ENCODE measurements at regions not wholly inside any gene's neighbourhood (a gene's known extent, or its start where the extent isn't known, plus 50 kb on each side); places are given as distances from the start of the nearest gene placed in this dataset.

DNA sequence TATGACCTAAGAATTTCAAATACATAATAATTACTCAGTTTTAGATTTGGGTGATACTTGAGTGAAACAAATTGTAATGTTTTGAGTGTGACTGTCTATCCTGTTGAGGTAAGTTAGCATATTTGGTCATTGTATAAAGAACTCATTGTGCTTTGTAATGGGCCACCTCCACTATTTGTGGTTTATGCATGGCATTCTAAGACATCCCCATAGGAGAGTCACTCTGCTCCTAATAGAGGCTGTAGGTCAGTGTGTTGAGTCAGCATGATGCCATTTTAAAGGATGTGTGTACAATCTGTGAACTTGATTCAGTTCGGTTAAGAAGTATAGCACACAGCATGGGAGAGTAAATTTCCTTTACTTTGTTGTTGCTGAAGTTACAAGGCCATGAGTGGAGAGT, 1112.4 kb downstream of the JRKL start:
- no peak for FAIRE-seq
- ChIA-PET POLR2A (no interaction called here), CTCF (no interaction called here)
- no peaks in the 10 kb centered on the region for H3K4me1 ChIP-seq
- H3K27ac ChIP-seq: no peak overlapping the region
- H3K9me3 ChIP-seq: no peaks in the 10 kb centered on the region
- DNase-seq (ENCODE audit: low read depth in 1 of 2, low spot score in 1 of 2): no peak
- ATAC-seq: no peak
- no peak overlapping the region for H3K4me3 ChIP-seq
- TF ChIP-seq JUN (IDR thresholded peaks at IDR 0.05) (no peak), HOXB5 (CRISPR knock-in tag; IDR thresholded peaks at IDR 0.05) (no peak), MAZ (IDR thresholded peaks at IDR 0.05; ENCODE audit: borderline replicate concordance, low read depth, low read length) (no peak), RCOR1 (IDR thresholded peaks at IDR 0.05; ENCODE audit: low read depth, low read length) (no peak), NPAS2 (CRISPR knock-in tag; IDR thresholded peaks at IDR 0.05; ENCODE audit: borderline replicate concordance) (no peak), ESRRA (IDR thresholded peaks at IDR 0.05; ENCODE audit: borderline replicate concordance, low read length) (no peak), EHMT2 (IDR thresholded peaks at IDR 0.05; ENCODE audit: low read depth) (no peak), TP53 (CRISPR knock-in tag; IDR thresholded peaks at IDR 0.05) (no peak), PHF8 (IDR thresholded peaks at IDR 0.05; ENCODE audit: borderline replicate concordance, low read depth) (no peak)
- TF ChIP-seq, protein P1, sequence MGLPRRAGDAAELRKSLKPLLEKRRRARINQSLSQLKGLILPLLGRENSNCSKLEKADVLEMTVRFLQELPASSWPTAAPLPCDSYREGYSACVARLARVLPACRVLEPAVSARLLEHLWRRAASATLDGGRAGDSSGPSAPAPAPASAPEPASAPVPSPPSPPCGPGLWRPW (IDR thresholded peaks at IDR 0.05): no peak
- TF ChIP-seq, protein P2, sequence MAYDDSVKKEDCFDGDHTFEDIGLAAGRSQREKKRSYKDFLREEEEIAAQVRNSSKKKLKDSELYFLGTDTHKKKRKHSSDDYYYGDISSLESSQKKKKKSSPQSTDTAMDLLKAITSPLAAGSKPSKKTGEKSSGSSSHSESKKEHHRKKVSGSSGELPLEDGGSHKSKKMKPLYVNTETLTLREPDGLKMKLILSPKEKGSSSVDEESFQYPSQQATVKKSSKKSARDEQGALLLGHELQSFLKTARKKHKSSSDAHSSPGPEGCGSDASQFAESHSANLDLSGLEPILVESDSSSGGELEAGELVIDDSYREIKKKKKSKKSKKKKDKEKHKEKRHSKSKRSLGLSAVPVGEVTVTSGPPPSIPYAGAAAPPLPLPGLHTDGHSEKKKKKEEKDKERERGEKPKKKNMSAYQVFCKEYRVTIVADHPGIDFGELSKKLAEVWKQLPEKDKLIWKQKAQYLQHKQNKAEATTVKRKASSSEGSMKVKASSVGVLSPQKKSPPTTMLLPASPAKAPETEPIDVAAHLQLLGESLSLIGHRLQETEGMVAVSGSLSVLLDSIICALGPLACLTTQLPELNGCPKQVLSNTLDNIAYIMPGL (CRISPR knock-in tag; IDR thresholded peaks at IDR 0.05; ENCODE audit: borderline replicate concordance): no peak
- H3K4me2 ChIP-seq: no peak overlapping the region
- WGBS (ENCODE audit: missing lambda C conversion rate): 6% methylated on average over 1 of the region's 1 CpG

DNA sequence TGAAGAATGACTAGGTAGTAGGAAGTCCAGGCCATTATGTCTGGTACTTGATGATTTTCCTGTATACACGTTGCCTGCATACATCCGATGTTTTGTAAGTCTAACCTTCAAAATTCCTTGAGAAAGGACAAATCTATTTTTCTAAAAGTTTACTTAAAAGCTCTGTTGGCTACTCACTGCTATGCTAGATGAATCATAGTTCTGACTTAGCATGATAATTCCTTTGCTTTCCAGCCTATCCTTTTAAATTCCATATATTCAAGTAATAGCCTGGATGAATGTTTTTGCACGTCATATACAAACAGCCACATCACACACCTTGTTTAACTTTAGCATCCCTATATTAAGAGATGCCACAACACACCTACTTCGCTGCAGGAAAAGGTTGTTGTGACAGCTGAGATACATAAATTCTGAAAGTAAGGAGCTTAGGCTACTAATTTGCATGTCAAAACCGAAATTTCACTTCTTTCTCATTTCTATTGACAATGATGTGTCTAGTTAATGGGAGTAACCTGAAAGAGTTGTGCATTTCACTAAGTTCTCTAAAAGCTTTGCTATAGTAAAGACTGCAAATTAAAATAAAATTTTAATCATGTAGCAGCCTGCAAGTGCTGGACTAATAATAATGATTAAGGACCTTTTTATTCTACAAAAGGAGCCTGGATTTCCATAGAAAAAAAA, 1116.4 kb downstream of the JRKL start:
- DNase-seq (ENCODE audit: low read depth in 1 of 2, low spot score in 1 of 2): no peak
- Histone ChIP-seq H3K4me1 (no peaks in the 10 kb centered on the region), H3K27ac (no peak overlapping the region), H3K4me3 (no peak overlapping the region), H3K9me3 (no peaks in the 10 kb centered on the region), H3K4me2 (no peak overlapping the region)
- CTCF ChIA-PET: no interaction called here
- 13% methylated on average over 5 of the region's 5 CpGs for WGBS (ENCODE audit: missing lambda C conversion rate)
- ATAC-seq: no peak
- FAIRE-seq: no peak
- TF ChIP-seq, protein P3, sequence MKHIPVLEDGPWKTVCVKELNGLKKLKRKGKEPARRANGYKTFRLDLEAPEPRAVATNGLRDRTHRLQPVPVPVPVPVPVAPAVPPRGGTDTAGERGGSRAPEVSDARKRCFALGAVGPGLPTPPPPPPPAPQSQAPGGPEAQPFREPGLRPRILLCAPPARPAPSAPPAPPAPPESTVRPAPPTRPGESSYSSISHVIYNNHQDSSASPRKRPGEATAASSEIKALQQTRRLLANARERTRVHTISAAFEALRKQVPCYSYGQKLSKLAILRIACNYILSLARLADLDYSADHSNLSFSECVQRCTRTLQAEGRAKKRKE (CRISPR knock-in tag; IDR thresholded peaks at IDR 0.05; ENCODE audit: low read depth): no peak
- TF ChIP-seq TFCP2L1 (CRISPR knock-in tag; IDR thresholded peaks at IDR 0.05): no peak
- TF ChIP-seq, protein P4, sequence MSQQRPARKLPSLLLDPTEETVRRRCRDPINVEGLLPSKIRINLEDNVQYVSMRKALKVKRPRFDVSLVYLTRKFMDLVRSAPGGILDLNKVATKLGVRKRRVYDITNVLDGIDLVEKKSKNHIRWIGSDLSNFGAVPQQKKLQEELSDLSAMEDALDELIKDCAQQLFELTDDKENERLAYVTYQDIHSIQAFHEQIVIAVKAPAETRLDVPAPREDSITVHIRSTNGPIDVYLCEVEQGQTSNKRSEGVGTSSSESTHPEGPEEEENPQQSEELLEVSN (IDR thresholded peaks at IDR 0.05; ENCODE audit: borderline replicate concordance, low read depth): no peak
- no peak for TF ChIP-seq GATA3 (IDR thresholded peaks at IDR 0.05; ENCODE audit: borderline replicate concordance)
- no peak for TF ChIP-seq CEBPB (IDR thresholded peaks at IDR 0.05)
- no peak for TF ChIP-seq CBX2 (IDR thresholded peaks at IDR 0.05; ENCODE audit: borderline replicate concordance, low read depth)
- TF ChIP-seq PHF8 (IDR thresholded peaks at IDR 0.05; ENCODE audit: borderline replicate concordance, low read depth): no peak
- TF ChIP-seq NFE2L2 (conservative IDR thresholded peaks at IDR 0.05; ENCODE audit: low read length): no peak
- TF ChIP-seq FOSL2 (IDR thresholded peaks at IDR 0.05): no peak
- TF ChIP-seq FOSL2 (CRISPR knock-in tag; IDR thresholded peaks at IDR 0.05): no peak
- TF ChIP-seq CBX8 (IDR thresholded peaks at IDR 0.05): no peak
- TF ChIP-seq, protein P5, sequence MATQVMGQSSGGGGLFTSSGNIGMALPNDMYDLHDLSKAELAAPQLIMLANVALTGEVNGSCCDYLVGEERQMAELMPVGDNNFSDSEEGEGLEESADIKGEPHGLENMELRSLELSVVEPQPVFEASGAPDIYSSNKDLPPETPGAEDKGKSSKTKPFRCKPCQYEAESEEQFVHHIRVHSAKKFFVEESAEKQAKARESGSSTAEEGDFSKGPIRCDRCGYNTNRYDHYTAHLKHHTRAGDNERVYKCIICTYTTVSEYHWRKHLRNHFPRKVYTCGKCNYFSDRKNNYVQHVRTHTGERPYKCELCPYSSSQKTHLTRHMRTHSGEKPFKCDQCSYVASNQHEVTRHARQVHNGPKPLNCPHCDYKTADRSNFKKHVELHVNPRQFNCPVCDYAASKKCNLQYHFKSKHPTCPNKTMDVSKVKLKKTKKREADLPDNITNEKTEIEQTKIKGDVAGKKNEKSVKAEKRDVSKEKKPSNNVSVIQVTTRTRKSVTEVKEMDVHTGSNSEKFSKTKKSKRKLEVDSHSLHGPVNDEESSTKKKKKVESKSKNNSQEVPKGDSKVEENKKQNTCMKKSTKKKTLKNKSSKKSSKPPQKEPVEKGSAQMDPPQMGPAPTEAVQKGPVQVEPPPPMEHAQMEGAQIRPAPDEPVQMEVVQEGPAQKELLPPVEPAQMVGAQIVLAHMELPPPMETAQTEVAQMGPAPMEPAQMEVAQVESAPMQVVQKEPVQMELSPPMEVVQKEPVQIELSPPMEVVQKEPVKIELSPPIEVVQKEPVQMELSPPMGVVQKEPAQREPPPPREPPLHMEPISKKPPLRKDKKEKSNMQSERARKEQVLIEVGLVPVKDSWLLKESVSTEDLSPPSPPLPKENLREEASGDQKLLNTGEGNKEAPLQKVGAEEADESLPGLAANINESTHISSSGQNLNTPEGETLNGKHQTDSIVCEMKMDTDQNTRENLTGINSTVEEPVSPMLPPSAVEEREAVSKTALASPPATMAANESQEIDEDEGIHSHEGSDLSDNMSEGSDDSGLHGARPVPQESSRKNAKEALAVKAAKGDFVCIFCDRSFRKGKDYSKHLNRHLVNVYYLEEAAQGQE (IDR thresholded peaks at IDR 0.05): no peak
- no peak for TF ChIP-seq KDM5A (IDR thresholded peaks at IDR 0.05)
- POLR2A ChIA-PET: no interaction called here

Measured in A549 (cell line).